ENCODE measurements at regions not wholly inside any gene's neighbourhood (a gene's known extent, or its start where the extent isn't known, plus 50 kb on each side); places are given as distances from the start of the nearest gene placed in this dataset.
"Not testable (repeated sequence)": the region's sequence is repeated elsewhere in the genome, so short reads cannot be mapped to it uniquely, and the experiment has no call there.

DNA sequence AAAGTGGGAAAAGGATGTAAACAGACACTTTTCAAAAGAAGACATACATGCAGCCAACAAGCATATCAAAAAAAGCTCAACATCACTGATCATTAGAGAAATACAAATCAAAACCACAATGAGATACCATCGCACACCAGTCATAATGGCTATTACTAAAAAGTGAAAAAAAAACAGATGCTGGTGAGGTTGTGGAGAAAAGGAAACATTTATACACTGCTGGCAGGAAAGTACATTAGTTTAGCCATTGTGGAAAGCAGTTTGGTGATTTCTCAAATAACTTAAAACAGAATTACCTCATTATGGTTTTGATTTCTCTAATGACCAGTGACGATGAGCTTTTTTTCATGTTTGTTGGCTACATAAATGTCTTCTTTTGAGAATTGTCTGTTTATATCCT, 315.9 kb downstream of the SUCLA2 start:
- DNase-seq = not testable (repeated sequence)

DNA sequence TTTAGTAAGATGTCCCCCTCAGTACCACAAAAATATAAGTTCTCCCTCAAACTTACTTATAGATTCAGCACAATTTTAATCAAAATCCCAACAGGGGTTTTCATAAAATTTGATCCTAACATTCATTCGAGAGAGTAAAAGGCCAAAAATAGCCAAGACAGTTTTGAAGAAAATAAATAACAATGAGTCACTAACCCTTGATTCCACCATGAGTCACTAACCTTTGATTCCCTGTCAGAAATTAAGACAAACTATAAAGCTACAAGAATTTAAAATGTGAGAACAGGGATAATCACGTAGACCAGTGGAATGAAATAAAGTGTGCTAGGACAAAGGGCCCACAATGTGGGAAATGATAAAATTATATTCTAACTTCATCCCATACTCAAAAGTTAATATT, 320.3 kb downstream of the SUCLA2 start:
- DNase-seq = no peak

DNA sequence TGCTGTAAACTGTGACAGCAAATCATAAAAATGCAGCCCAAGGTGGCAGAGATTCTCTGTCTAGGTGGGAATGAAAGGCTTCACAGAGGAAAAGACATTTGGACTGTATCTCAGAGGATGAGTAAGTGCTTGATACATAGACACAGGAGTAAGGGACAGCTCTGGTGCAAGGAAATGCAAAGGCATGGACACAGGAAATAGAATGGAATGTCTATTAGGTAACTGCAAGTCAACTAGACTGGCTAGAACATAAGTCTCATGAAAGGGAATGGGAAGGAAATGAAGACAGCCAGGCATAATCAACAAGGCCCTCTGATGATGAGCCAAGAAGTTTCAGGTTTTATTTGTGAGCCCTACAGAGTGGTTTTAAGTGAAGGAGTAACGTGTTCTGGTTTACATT, 321.7 kb downstream of the SUCLA2 start:
- DNase-seq = no peak

- no peak for DNase-seq
Observed at GRCh38 chr13:47678201-47678968, 322.7 kb downstream of the SUCLA2 start.

DNA sequence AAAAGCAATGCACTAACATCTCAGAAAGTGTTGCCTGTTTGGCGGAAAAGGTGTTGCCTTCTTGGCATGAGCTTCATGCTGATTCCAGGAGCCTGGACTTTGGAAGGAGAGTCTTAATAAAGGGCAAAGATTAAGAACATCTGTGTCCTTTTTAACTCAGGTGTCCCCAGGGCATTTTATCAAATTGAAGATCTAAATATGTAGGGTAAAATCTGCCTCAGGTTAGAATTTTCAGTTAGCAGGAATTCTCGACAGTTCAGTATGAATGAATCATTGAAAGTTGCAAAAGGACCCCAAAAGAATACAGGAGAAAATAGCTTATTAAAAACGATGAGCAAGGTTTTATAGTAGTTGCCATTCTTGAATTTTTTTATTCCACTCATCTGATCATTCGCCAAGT, 325.2 kb downstream of the SUCLA2 start:
- DNase-seq = no peak

DNA sequence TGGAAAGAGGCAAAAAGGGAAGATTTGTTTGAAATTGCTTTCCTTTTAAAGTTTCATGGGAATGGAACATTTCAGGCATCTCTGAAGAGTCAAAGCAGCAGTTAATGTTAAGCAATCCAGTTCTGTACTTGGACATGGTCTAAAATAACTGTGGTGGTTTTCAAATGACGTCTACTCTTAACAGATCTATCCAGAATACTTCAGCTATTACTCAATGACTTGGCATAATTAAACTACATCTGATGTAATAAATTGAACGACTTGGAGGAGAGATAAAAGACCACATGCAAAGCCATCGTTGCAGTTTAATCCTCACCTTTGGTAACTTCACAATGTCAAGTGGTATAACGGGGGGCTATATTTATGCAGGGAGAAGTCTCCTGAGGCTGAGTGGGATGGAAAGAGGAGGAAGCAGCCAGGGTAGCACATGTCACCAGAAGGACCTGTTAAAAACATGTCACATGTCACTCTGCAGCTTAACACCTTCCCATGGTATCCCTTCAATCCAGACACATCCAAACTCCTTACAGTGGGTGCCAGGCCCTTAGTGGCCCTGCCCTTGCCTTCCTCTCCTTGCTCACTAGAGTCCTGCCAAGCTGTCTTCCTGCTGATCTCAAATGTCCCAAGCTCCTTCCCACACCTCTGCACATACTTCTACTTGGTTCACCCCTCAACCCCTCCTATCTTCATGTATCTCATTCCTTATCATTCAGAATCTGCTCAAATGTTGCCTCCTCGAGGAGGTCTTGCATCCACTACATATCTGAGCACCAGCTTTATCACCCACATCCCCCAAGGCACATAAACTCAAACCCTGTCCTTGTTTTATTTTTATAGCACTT, 327.8 kb downstream of the SUCLA2 start:
- no peak for DNase-seq

- DNase-seq = no peak
Observed at GRCh38 chr13:47672245-47673008, 328.6 kb downstream of the SUCLA2 start.

DNA sequence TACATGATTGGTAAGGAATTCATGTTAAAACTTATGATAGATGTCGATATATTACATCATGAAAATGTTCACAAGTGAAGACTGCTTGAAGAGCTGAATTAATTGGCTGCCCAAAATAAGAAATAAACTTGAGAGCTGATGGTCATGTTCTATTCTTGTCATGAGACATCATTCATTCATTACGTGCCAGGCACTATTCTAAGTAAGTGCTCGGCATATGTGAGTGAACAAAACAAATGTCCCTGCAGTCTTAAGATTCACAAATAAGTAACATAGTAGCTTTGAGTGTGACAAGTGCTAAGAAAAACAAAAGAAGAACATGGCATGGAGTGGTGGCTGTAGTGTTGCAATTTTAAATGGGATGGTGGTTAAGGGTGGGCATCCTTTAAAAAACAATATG, 329.3 kb downstream of the SUCLA2 start:
- DNase-seq = no peak

- no peak for DNase-seq
Observed at GRCh38 chr13:47665043-47665442, 336.0 kb downstream of the SUCLA2 start.

DNA sequence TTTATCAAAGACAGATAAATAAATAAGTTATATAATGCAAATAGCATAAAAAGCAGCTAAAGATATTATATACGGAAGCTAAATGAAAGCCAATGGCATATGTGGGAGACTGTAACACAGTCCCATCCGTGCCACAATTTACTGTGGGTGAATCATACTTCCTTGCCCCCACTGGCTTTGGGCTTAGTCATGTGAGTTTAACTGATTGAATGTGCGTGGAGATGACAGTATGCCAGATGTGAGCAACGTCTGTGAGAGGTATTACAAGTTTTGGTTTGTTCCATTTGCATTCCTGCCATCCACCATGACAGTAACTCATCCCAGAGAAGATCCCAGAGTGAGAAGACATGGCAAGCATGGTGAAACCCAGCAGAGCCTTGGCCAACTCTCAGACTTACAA, 340.0 kb downstream of the SUCLA2 start:
- DNase-seq = no peak

DNA sequence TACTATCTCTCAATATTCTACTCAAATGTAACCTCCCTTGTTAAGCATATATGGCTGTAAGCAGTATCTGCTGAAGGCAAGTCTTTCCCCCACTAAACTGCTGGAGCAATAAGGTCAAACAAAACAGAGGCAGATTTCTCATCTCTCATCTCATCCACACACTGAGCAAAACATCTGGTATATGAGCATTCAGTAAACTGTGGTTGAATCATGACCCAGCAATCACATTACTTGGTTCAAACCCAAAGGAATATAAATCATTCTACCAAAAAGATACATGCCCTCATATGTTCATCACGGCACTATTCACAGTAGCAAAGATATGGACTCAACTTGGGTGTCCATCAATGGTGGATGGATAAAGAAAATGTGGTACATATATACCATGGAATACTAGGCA, 344.4 kb downstream of the SUCLA2 start:
- no peak for DNase-seq

- no peak for DNase-seq
Observed at GRCh38 chr13:47650209-47650608, 350.9 kb downstream of the SUCLA2 start.

- no peak for DNase-seq
Observed at GRCh38 chr13:47647001-47647400, 354.1 kb downstream of the SUCLA2 start.

GRCh38 chr13:47646298-47646697, 354.8 kb downstream of the SUCLA2 start:
- DNase-seq = no peak

DNA sequence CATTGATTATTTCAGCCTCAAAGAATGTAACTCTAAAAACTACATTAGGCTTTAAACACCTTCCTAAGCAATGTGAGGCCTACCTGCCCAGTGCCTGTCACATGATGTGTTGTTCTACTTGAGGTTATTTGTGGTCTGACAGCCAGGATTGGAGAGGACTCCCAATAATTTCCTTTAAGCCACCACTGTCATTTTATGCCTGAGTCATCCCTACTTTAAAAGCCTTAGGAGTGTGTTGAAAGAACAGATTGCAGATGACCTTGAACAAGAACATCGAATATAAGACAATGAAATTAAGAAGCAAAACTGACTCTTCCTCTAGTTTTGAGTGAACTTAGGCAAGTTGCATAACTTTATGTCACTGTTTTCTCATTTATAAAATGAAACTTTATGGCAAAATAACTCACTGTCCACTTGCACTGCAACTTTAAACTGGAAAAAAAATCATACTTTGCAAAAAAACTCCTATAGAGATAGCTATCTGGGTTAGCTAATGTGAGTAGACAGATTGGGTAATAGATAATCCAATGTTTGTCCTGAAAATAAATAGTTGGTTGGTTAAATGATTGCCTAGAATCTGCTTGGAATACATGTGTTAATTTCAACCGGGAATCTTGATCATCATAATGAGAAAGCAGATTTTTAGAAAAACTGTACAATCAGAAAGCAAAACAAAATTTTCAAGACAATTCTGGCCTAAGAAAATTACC, 361.2 kb downstream of the SUCLA2 start:
- DNase-seq = no peak

DNA sequence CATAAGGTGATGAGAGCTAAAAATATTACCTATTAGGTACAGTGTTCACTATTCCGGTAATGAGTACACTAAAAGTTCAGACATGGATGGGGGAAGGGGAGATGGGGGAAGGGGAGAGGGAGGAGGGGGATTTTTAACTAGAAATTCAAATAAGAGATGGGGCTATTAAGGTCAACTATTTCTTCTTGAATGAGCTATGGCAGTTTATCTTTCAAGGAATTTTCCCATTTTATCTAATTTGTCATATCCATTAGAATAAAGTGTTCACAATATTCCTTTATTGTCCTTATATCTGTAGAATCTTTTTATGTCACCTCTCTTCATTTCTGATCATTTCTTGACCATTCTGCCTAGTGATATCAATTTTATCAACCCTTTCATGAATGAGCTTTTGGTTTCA, 362.4 kb downstream of the SUCLA2 start:
- DNase-seq = no peak

DNA sequence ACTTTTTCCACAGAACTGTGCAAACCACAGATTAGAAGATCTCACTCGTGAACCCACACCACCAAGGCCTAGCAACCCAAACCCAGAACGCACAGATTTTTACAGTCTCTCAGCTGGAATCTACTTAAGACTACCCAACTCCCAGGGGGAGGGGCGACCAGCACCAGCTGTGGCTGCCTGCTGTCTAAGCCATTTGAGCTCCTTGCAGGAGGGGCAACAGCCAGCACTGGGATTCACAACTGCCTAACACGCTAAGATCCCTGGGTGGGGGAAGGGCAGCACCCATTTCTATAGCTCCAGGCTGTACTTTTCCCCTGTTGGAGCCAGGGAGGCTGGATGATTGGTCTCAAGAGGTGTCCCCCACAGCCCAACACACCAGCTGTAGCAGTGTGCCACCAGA, 368.8 kb downstream of the SUCLA2 start:
- no peak for DNase-seq

GRCh38 chr13:47628666-47629065, 372.4 kb downstream of the SUCLA2 start:
- no peak for DNase-seq

- DNase-seq = no peak
Observed at GRCh38 chr13:47623862-47624261, 377.2 kb downstream of the SUCLA2 start.

- DNase-seq = no peak
Observed at GRCh38 chr13:47621931-47622330, 379.1 kb downstream of the SUCLA2 start.

DNA sequence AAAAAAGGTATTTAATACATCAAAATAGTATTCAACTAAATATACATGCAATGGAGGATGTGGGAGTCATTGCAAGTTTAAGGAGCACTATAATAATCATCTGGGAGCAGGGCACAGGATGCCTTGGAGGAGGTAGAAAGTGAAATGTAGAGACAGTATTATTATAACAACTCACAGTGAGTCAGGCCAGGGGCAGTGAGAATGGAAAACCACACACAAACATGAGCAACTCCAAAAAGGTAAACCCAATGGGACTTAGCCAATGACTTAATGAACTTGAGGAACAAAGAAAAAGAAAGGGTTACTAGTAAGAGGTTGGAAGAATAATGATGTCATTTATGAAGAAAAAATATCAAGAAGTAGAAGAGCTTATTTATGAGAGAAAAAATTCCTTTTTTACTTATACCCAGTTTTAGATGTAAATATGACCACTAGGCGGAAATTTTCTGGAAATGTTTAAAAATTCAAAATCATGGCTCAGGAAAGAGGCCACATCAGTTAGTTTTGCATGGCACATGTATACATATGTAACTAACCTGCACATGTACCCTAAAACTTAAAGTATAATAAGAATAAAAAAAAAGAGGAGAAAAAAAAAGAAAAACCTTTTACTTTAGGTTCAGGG, 389.3 kb downstream of the SUCLA2 start:
- no peak for DNase-seq

DNA sequence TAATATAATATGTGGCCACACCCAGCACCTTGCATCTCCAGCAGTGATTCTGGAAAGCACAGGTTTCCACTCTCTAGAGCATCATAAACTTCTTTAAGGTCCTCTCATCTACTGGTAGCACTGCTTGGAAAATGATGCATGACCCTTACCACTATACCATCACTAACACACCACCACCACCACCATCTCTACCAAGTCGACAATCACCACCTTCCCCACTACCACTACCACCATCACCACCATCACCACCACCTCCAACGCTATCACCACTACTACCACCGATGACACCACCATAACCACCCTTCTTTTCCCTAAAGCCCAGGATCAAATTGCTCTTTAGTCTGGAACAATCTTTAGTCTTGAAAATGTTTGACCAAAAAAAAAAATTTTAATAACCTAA, 390.4 kb downstream of the SUCLA2 start:
- no peak for DNase-seq
